Activated CD4-positive, alpha-beta T cell treated with anti-CD3 and anti-CD28 coated beads for 36 hours (primary cell): ENCODE measurements at regions not wholly inside any gene's neighbourhood (a gene's known extent, or its start where the extent isn't known, plus 50 kb on each side); places are given as distances from the start of the nearest gene placed in this dataset.

ENCODE experiments used
- ATAC-seq: fragments of 200-7000 bp; cut with Tn5 transposase; one replicate; pipeline ENCODE4 v1.10.0; 2021; ENCODE audit warnings: mild to moderate bottlenecking, moderate library complexity
- CTCF ChIA-PET: fragments of 350-600 bp; sonication (Branson Sonifier 250); formaldehyde crosslinking; loops from one replicate; lab custom pipeline; 2021; ENCODE audit warnings: antibody characterized with exemption; lab: Charles Lee
- POLR2A ChIA-PET: fragments of 350-600 bp; sonication (Branson Sonifier 250); formaldehyde crosslinking; loops from one replicate; lab custom pipeline; 2021; ENCODE audit warnings: antibody characterized with exemption, inconsistent platforms; lab: Charles Lee
- DNase-seq: peaks from one replicate; pipeline ENCODE4 v3.0.0-alpha.2; 2020
- H3K27ac Mint-ChIP-seq: one replicate; pipeline ENCODE4 v1.8.0; 2021; ENCODE audit warnings: mixed read lengths
- H3K27me3 Mint-ChIP-seq: one replicate; pipeline ENCODE4 v1.8.0; 2021; ENCODE audit warnings: mixed read lengths
- H3K36me3 Mint-ChIP-seq: one replicate; pipeline ENCODE4 v1.8.0; 2021; ENCODE audit warnings: low read depth, mixed read lengths
- H3K4me1 Mint-ChIP-seq: one replicate; pipeline ENCODE4 v1.8.0; 2021; ENCODE audit warnings: mixed read lengths
- H3K4me3 Mint-ChIP-seq: one replicate; pipeline ENCODE4 v1.8.0; 2021; ENCODE audit warnings: mild to moderate bottlenecking, moderate library complexity, mixed read lengths
- H3K9me3 Mint-ChIP-seq: one replicate; pipeline ENCODE4 v1.8.0; 2021; ENCODE audit warnings: low read depth, mixed read lengths
- intact Hi-C, 2 experiments: fragments of 100-400 bp; cut with DNase I in 1 of 2; cut with micrococcal nuclease in 1 of 2; formaldehyde crosslinking; loops; one replicate each; pipeline versions ENCODE4 v1.14.2 to v1.15.1; 2022 to 2024; cut with DNase I, micrococcal nuclease

GRCh38 chr20:62576815-62577489 is 65.4 kb upstream of the SLCO4A1 start:
- ChIA-PET POLR2A (no interaction called here), CTCF (interaction anchor here (0.7 to 1.1 kb wide), 4 partner anchors 15 to 215 kb away, joined by 3 to 4 read pairs (median 3); no protein-coding TSS in a partner anchor)
- Mint-ChIP-seq H3K27ac (no peak overlapping the region), H3K27me3 (peaks cover 28% of the 10 kb centered on the region), H3K36me3 (no peaks in the 10 kb centered on the region), H3K4me3 (no peak overlapping the region), H3K9me3 (no peaks in the 10 kb centered on the region), H3K4me1 (no peaks in the 10 kb centered on the region)
- no peak for DNase-seq
- intact Hi-C loops = no loop called here
- no peak for ATAC-seq

- H3K4me3 Mint-ChIP-seq = no peak overlapping the region
- no peaks in the 10 kb centered on the region for H3K9me3 Mint-ChIP-seq
- intact Hi-C loops = no loop called here
- no peak for ATAC-seq
- CTCF ChIA-PET = interaction anchor here (1.1 kb wide), 2 partner anchors 39 to 65 kb away, joined by 3 to 4 read pairs; no protein-coding TSS in a partner anchor
- H3K36me3 Mint-ChIP-seq = no peaks in the 10 kb centered on the region
- DNase-seq = no peak
- no peak overlapping the region for H3K27ac Mint-ChIP-seq
- POLR2A ChIA-PET = no interaction called here
- no peaks in the 10 kb centered on the region for H3K4me1 Mint-ChIP-seq
- peaks cover 31% of the 10 kb centered on the region for H3K27me3 Mint-ChIP-seq
Observed at GRCh38 chr20:62577490-62577836, 64.8 kb upstream of the SLCO4A1 start.

- no peak for ATAC-seq
Observed at GRCh38 chr20:62578294-62578897, 63.9 kb upstream of the SLCO4A1 start.

GRCh38 chr20:62580052-62580451 is 62.3 kb upstream of the SLCO4A1 start:
- H3K4me1 Mint-ChIP-seq = no peaks in the 10 kb centered on the region
- H3K36me3 Mint-ChIP-seq = no peaks in the 10 kb centered on the region
- H3K9me3 Mint-ChIP-seq = no peaks in the 10 kb centered on the region
- ChIA-PET CTCF (no interaction called here), POLR2A (no interaction called here)
- DNase-seq (no peak), ATAC-seq (no peak)
- intact Hi-C loops = no loop called here
- no peak overlapping the region for H3K4me3 Mint-ChIP-seq
- H3K27me3 Mint-ChIP-seq = peaks cover 38% of the 10 kb centered on the region
- H3K27ac Mint-ChIP-seq = no peak overlapping the region

More at GRCh38 chr20:62578294-62578897, 63.9 kb upstream of the SLCO4A1 start:
- no peak for DNase-seq
- H3K27me3 Mint-ChIP-seq = peaks cover 38% of the 10 kb centered on the region
- H3K9me3 Mint-ChIP-seq = no peaks in the 10 kb centered on the region
- no peaks in the 10 kb centered on the region for H3K36me3 Mint-ChIP-seq
- CTCF ChIA-PET = no interaction called here
- H3K27ac Mint-ChIP-seq = no peak overlapping the region
- no peaks in the 10 kb centered on the region for H3K4me1 Mint-ChIP-seq
- H3K4me3 Mint-ChIP-seq = no peak overlapping the region
- POLR2A ChIA-PET = no interaction called here
- intact Hi-C loops = no loop called here

- POLR2A ChIA-PET = no interaction called here
- H3K9me3 Mint-ChIP-seq = no peaks in the 10 kb centered on the region
- H3K36me3 Mint-ChIP-seq = no peaks in the 10 kb centered on the region
- no peak for DNase-seq
- CTCF ChIA-PET = no interaction called here
- H3K27ac Mint-ChIP-seq = no peak overlapping the region
- H3K27me3 Mint-ChIP-seq = peaks cover 41% of the 10 kb centered on the region
- ATAC-seq = no peak
- no peak overlapping the region for H3K4me3 Mint-ChIP-seq
- H3K4me1 Mint-ChIP-seq = no peaks in the 10 kb centered on the region
- intact Hi-C loops = no loop called here
Observed at GRCh38 chr20:62580733-62581132, 61.6 kb upstream of the SLCO4A1 start.

GRCh38 chr20:62581308-62581707 is 61.0 kb upstream of the SLCO4A1 start:
- H3K9me3 Mint-ChIP-seq = no peaks in the 10 kb centered on the region
- ATAC-seq (no peak), DNase-seq (no peak)
- H3K27ac Mint-ChIP-seq = no peak overlapping the region
- CTCF ChIA-PET = interaction anchor here (1.3 kb wide), 1 partner anchor 22 kb away, joined by 3 read pairs; no protein-coding TSS in a partner anchor
- no peaks in the 10 kb centered on the region for H3K36me3 Mint-ChIP-seq
- POLR2A ChIA-PET = no interaction called here
- peaks cover 41% of the 10 kb centered on the region for H3K27me3 Mint-ChIP-seq
- no peak overlapping the region for H3K4me3 Mint-ChIP-seq
- H3K4me1 Mint-ChIP-seq = no peaks in the 10 kb centered on the region
- intact Hi-C loops = no loop called here

GRCh38 chr20:62581806-62582205 is 60.5 kb upstream of the SLCO4A1 start:
- ATAC-seq (no peak), DNase-seq (no peak)
- no peaks in the 10 kb centered on the region for H3K9me3 Mint-ChIP-seq
- H3K27me3 Mint-ChIP-seq = peaks cover 39% of the 10 kb centered on the region
- no peak overlapping the region for H3K27ac Mint-ChIP-seq
- H3K36me3 Mint-ChIP-seq = no peaks in the 10 kb centered on the region
- ChIA-PET POLR2A (no interaction called here), CTCF (interaction anchor here (1.3 kb wide), 1 partner anchor 21 kb away, joined by 3 read pairs; no protein-coding TSS in a partner anchor)
- no peak overlapping the region for H3K4me3 Mint-ChIP-seq
- no peaks in the 10 kb centered on the region for H3K4me1 Mint-ChIP-seq
- intact Hi-C loops = no loop called here

GRCh38 chr20:62583424-62583920 is 58.8 kb upstream of the SLCO4A1 start:
- H3K27me3 Mint-ChIP-seq = peaks cover 41% of the 10 kb centered on the region
- H3K4me3 Mint-ChIP-seq = no peak overlapping the region
- no peak for ATAC-seq
- ChIA-PET POLR2A (no interaction called here), CTCF (interaction anchor here (0.5 to 0.9 kb wide), 2 partner anchors 18 to 563 kb away, joined by 3 to 4 read pairs; no protein-coding TSS in a partner anchor)
- H3K4me1 Mint-ChIP-seq = no peaks in the 10 kb centered on the region
- H3K36me3 Mint-ChIP-seq = no peaks in the 10 kb centered on the region
- no peak overlapping the region for H3K27ac Mint-ChIP-seq
- intact Hi-C loops = no loop called here
- DNase-seq = no peak
- no peaks in the 10 kb centered on the region for H3K9me3 Mint-ChIP-seq

- H3K4me3 Mint-ChIP-seq = no peak overlapping the region
- ChIA-PET CTCF (interaction anchor here (0.6 to 0.9 kb wide), 2 partner anchors 17 to 28 kb away, joined by 3 to 4 read pairs; no protein-coding TSS in a partner anchor), POLR2A (no interaction called here)
- DNase-seq (no peak), ATAC-seq (peak; percentile 11)
- H3K27ac Mint-ChIP-seq = no peak overlapping the region
- no peaks in the 10 kb centered on the region for H3K4me1 Mint-ChIP-seq
- H3K36me3 Mint-ChIP-seq = no peaks in the 10 kb centered on the region
- H3K27me3 Mint-ChIP-seq = peaks cover 27% of the 10 kb centered on the region
- intact Hi-C loops = no loop called here
- H3K9me3 Mint-ChIP-seq = no peaks in the 10 kb centered on the region
Observed at GRCh38 chr20:62584671-62585460, 57.4 kb upstream of the SLCO4A1 start.

GRCh38 chr20:62585461-62585970 is 56.8 kb upstream of the SLCO4A1 start:
- H3K36me3 Mint-ChIP-seq = no peaks in the 10 kb centered on the region
- no peaks in the 10 kb centered on the region for H3K4me1 Mint-ChIP-seq
- peaks cover 24% of the 10 kb centered on the region for H3K27me3 Mint-ChIP-seq
- no peaks in the 10 kb centered on the region for H3K9me3 Mint-ChIP-seq
- no peak for DNase-seq
- ATAC-seq = no peak
- CTCF ChIA-PET = interaction anchor here (0.6 kb wide), 2 partner anchors 9 to 29 kb away, joined by 3 read pairs; no protein-coding TSS in a partner anchor
- intact Hi-C loops = no loop called here
- no peak overlapping the region for H3K4me3 Mint-ChIP-seq
- POLR2A ChIA-PET = no interaction called here
- no peak overlapping the region for H3K27ac Mint-ChIP-seq

GRCh38 chr20:62586799-62587198 is 55.5 kb upstream of the SLCO4A1 start:
- DNase-seq (no peak), ATAC-seq (no peak)
- intact Hi-C loops = no loop called here
- Mint-ChIP-seq H3K27ac (no peak overlapping the region), H3K4me1 (no peaks in the 10 kb centered on the region), H3K9me3 (no peaks in the 10 kb centered on the region), H3K4me3 (no peak overlapping the region), H3K27me3 (peaks cover 27% of the 10 kb centered on the region), H3K36me3 (no peaks in the 10 kb centered on the region)
- CTCF ChIA-PET = no interaction called here
- POLR2A ChIA-PET = no interaction called here
